Activated naive CD8-positive, alpha-beta T cell treated with anti-CD3 and anti-CD28 coated beads for 36 hours (primary cell): ENCODE measurements at regions not wholly inside any gene's neighbourhood (a gene's known extent, or its start where the extent isn't known, plus 50 kb on each side); places are given as distances from the start of the nearest gene placed in this dataset.
"Not testable (repeated sequence)": the region's sequence is repeated elsewhere in the genome, so short reads cannot be mapped to it uniquely, and the experiment has no call there.

Experiments used
- DNase-seq: peaks from one replicate; pipeline ENCODE4 v3.0.0; 2021
- H3K27ac Mint-ChIP-seq: one replicate; pipeline ENCODE4 v1.8.0; 2022; ENCODE audit warnings: mild to moderate bottlenecking, moderate library complexity, mixed read lengths
- H3K27me3 Mint-ChIP-seq: one replicate; pipeline ENCODE4 v1.8.0; 2022; ENCODE audit warnings: mild to moderate bottlenecking, mixed read lengths
- H3K36me3 Mint-ChIP-seq: one replicate; pipeline ENCODE4 v1.8.0; 2021; ENCODE audit warnings: mild to moderate bottlenecking, mixed read lengths
- H3K4me1 Mint-ChIP-seq: one replicate; pipeline ENCODE4 v1.8.0; 2021; ENCODE audit warnings: mixed read lengths
- H3K4me3 Mint-ChIP-seq: one replicate; pipeline ENCODE4 v1.8.0; 2022; ENCODE audit warnings: mild to moderate bottlenecking, moderate library complexity, mixed read lengths
- H3K9me3 Mint-ChIP-seq: one replicate; pipeline ENCODE4 v1.8.0; 2022; ENCODE audit warnings: mixed read lengths

- H3K27me3 Mint-ChIP-seq, result no peaks in the 10 kb centered on the region
- H3K4me3 Mint-ChIP-seq, result no peak overlapping the region
- H3K4me1 Mint-ChIP-seq, result peaks cover 3% of the 10 kb centered on the region
- no peaks in the 10 kb centered on the region for H3K9me3 Mint-ChIP-seq
- DNase-seq, result no peak
- H3K36me3 Mint-ChIP-seq, result no peaks in the 10 kb centered on the region
- no peak overlapping the region for H3K27ac Mint-ChIP-seq
These were observed 61.7 kb downstream of the KPNA2 start for GRCh38 chr17:68097161-68097805.

- not testable (repeated sequence) for H3K36me3 Mint-ChIP-seq, H3K27ac Mint-ChIP-seq
These were observed 63.8 kb downstream of the KPNA2 start for GRCh38 chr17:68099341-68099753.

GRCh38 chr17:68100000-68100641 is 64.6 kb downstream of the KPNA2 start:
- H3K27ac Mint-ChIP-seq, result no peak overlapping the region
- no peaks in the 10 kb centered on the region for H3K27me3 Mint-ChIP-seq
- H3K4me3 Mint-ChIP-seq, result no peak overlapping the region
- no peaks in the 10 kb centered on the region for H3K36me3 Mint-ChIP-seq
- no peaks in the 10 kb centered on the region for H3K9me3 Mint-ChIP-seq
- DNase-seq, result no peak
- H3K4me1 Mint-ChIP-seq, result peaks cover 18% of the 10 kb centered on the region

More at GRCh38 chr17:68099341-68099753, 63.8 kb downstream of the KPNA2 start:
- H3K9me3 Mint-ChIP-seq, DNase-seq, H3K27me3 Mint-ChIP-seq, H3K4me3 Mint-ChIP-seq: not testable (repeated sequence)
- H3K4me1 Mint-ChIP-seq, result peaks cover 15% of the 10 kb centered on the region

- Mint-ChIP-seq H3K27ac (peak overlapping the region; percentile 74), H3K27me3 (no peaks in the 10 kb centered on the region), H3K4me1 (peaks cover 24% of the 10 kb centered on the region), H3K9me3 (no peaks in the 10 kb centered on the region), H3K4me3 (peak overlapping the region; percentile 90), H3K36me3 (peaks cover 3% of the 10 kb centered on the region)
- peak; percentile 64 for DNase-seq
These were observed 65.8 kb downstream of the KPNA2 start for GRCh38 chr17:68101075-68101986.

- Mint-ChIP-seq H3K36me3 (peaks cover 3% of the 10 kb centered on the region), H3K27me3 (no peaks in the 10 kb centered on the region), H3K4me3 (peak overlapping the region; percentile 90), H3K4me1 (peaks cover 28% of the 10 kb centered on the region), H3K9me3 (no peaks in the 10 kb centered on the region), H3K27ac (peak overlapping the region; percentile 74)
- no peak for DNase-seq
These were observed 66.4 kb downstream of the KPNA2 start for GRCh38 chr17:68101987-68102314.

GRCh38 chr17:68102318-68102758 is 66.8 kb downstream of the KPNA2 start:
- Mint-ChIP-seq H3K27ac (peak overlapping the region; percentile 74), H3K9me3 (no peaks in the 10 kb centered on the region), H3K27me3 (no peaks in the 10 kb centered on the region), H3K36me3 (peaks cover 5% of the 10 kb centered on the region), H3K4me1 (peaks cover 32% of the 10 kb centered on the region), H3K4me3 (peak overlapping the region; percentile 90)
- no peak for DNase-seq

GRCh38 chr17:68103148-68103547 is 67.6 kb downstream of the KPNA2 start:
- Mint-ChIP-seq H3K27ac (no peak overlapping the region), H3K27me3 (no peaks in the 10 kb centered on the region), H3K4me1 (peaks cover 34% of the 10 kb centered on the region), H3K9me3 (peaks cover 1% of the 10 kb centered on the region), H3K4me3 (peak overlapping the region; percentile 22), H3K36me3 (peaks cover 7% of the 10 kb centered on the region)
- DNase-seq, result no peak

- peak overlapping the region; percentile 25 for H3K27ac Mint-ChIP-seq
- H3K36me3 Mint-ChIP-seq, result peaks cover 14% of the 10 kb centered on the region
- no peaks in the 10 kb centered on the region for H3K27me3 Mint-ChIP-seq
- peaks cover 32% of the 10 kb centered on the region for H3K4me1 Mint-ChIP-seq
- H3K9me3 Mint-ChIP-seq, result peaks cover 4% of the 10 kb centered on the region
- no peak for DNase-seq
- no peak overlapping the region for H3K4me3 Mint-ChIP-seq
These were observed 70.5 kb downstream of the KPNA2 start for GRCh38 chr17:68106085-68106484.

- H3K27ac Mint-ChIP-seq, result no peak overlapping the region
- H3K27me3 Mint-ChIP-seq, result no peaks in the 10 kb centered on the region
- no peak for DNase-seq
- no peak overlapping the region for H3K4me3 Mint-ChIP-seq
- peaks cover 31% of the 10 kb centered on the region for H3K4me1 Mint-ChIP-seq
- H3K9me3 Mint-ChIP-seq, result peaks cover 4% of the 10 kb centered on the region
- peaks cover 14% of the 10 kb centered on the region for H3K36me3 Mint-ChIP-seq
These were observed 71.8 kb downstream of the KPNA2 start for GRCh38 chr17:68107373-68107772.

- DNase-seq, result no peak
- no peak overlapping the region for H3K4me3 Mint-ChIP-seq
- H3K4me1 Mint-ChIP-seq, result peaks cover 21% of the 10 kb centered on the region
- peaks cover 4% of the 10 kb centered on the region for H3K9me3 Mint-ChIP-seq
- H3K27me3 Mint-ChIP-seq, result no peaks in the 10 kb centered on the region
- H3K27ac Mint-ChIP-seq, result no peak overlapping the region
- H3K36me3 Mint-ChIP-seq, result peaks cover 14% of the 10 kb centered on the region
These were observed 72.9 kb downstream of the KPNA2 start for GRCh38 chr17:68108313-68109000.

GRCh38 chr17:68109404-68109803 is 73.9 kb downstream of the KPNA2 start:
- not testable (repeated sequence) for H3K27me3 Mint-ChIP-seq, H3K27ac Mint-ChIP-seq, H3K4me3 Mint-ChIP-seq, DNase-seq, H3K9me3 Mint-ChIP-seq
- peaks cover 19% of the 10 kb centered on the region for H3K4me1 Mint-ChIP-seq
- H3K36me3 Mint-ChIP-seq, result peaks cover 14% of the 10 kb centered on the region

GRCh38 chr17:68116211-68116610 is 80.7 kb downstream of the KPNA2 start:
- not testable (repeated sequence) for H3K27me3 Mint-ChIP-seq, H3K4me3 Mint-ChIP-seq, DNase-seq, H3K27ac Mint-ChIP-seq, H3K9me3 Mint-ChIP-seq, H3K4me1 Mint-ChIP-seq
- peaks cover 14% of the 10 kb centered on the region for H3K36me3 Mint-ChIP-seq

GRCh38 chr17:68122587-68122986 is 87.1 kb downstream of the KPNA2 start:
- no peak overlapping the region for H3K27ac Mint-ChIP-seq
- H3K27me3 Mint-ChIP-seq, result no peaks in the 10 kb centered on the region
- H3K9me3 Mint-ChIP-seq, result peaks cover 3% of the 10 kb centered on the region
- no peak overlapping the region for H3K4me3 Mint-ChIP-seq
- no peak for DNase-seq
- H3K4me1 Mint-ChIP-seq, result peaks cover 4% of the 10 kb centered on the region
- peaks cover 17% of the 10 kb centered on the region for H3K36me3 Mint-ChIP-seq

- Mint-ChIP-seq H3K4me1 (peaks cover 4% of the 10 kb centered on the region), H3K9me3 (peaks cover 3% of the 10 kb centered on the region), H3K27ac (no peak overlapping the region), H3K36me3 (peaks cover 14% of the 10 kb centered on the region), H3K27me3 (no peaks in the 10 kb centered on the region), H3K4me3 (no peak overlapping the region)
- no peak for DNase-seq
These were observed 89.8 kb downstream of the KPNA2 start for GRCh38 chr17:68125111-68125870.
